ENCODE measurements at regions not wholly inside any gene's neighbourhood (a gene's known extent, or its start where the extent isn't known, plus 50 kb on each side); places are given as distances from the start of the nearest gene placed in this dataset.

GRCh38 chr9:23215688-23216087 is 610.4 kb downstream of the ELAVL2 start:
- TF ChIP-seq EZH2 (IDR thresholded peaks at IDR 0.05; ENCODE audit: insufficient read depth, poor library complexity, severe bottlenecking) (no peak), EZH2phosphoT487 (IDR thresholded peaks at IDR 0.05; ENCODE audit: insufficient read depth, low read depth) (no peak)
